A673 (cell line): ENCODE measurements at regions not wholly inside any gene's neighbourhood (a gene's known extent, or its start where the extent isn't known, plus 50 kb on each side); places are given as distances from the start of the nearest gene placed in this dataset.
A peak's percentile ranks its signal among the peaks of the same experiment; 100 is the strongest.

Experiments
- BruUV-seq: library from RNA; stranded (reverse); fragments of 400-500 nt; replicated peaks from 2 replicates; lab custom pipeline; 2021; lab: Mats Ljungman, UMichigan
- CTCF ChIA-PET: fragments of 300-600 bp; sonication (Branson Sonifier 250); formaldehyde crosslinking; loops from one replicate; lab custom pipeline; 2022; ENCODE audit warnings: antibody characterized with exemption; lab: Charles Lee
- POLR2A ChIA-PET: fragments of 300-600 bp; sonication (Branson Sonifier 250); formaldehyde crosslinking; loops from one replicate; lab custom pipeline; 2022; ENCODE audit warnings: antibody characterized with exemption; ENCODE audit not compliant: low non-redundant PET; lab: Charles Lee
- DNase-seq: peaks from one replicate; pipeline ENCODE4 v3.0.0-alpha.2; 2015; ENCODE audit warnings: low spot score
- H3K27ac ChIP-seq: fragments of 200-600 bp; sonication (generic); 2 replicates; pipeline ENCODE4 v1.5.1; 2016; ENCODE audit warnings: mixed run types, low read depth, mild to moderate bottlenecking, mixed read lengths, antibody characterized with exemption, low read length; ENCODE audit not compliant: poor library complexity, severe bottlenecking
- H3K27me3 ChIP-seq: fragments of 200-600 bp; sonication (generic); replicated peaks from 2 replicates; pipeline ENCODE4 v1.6.1; 2017; ENCODE audit warnings: mixed run types, low read depth, mild to moderate bottlenecking, mixed read lengths, antibody characterized with exemption, low read length; ENCODE audit not compliant: insufficient read depth, poor library complexity
- H3K36me3 ChIP-seq: fragments of 200-600 bp; sonication (generic); 2 replicates; pipeline ENCODE4 v1.6.1; 2016; ENCODE audit warnings: mixed run types, mild to moderate bottlenecking, mixed read lengths, antibody characterized with exemption, low read length; ENCODE audit not compliant: insufficient read depth, poor library complexity, severe bottlenecking
- H3K4me1 ChIP-seq: fragments of 200-600 bp; sonication (generic); 2 replicates; pipeline ENCODE4 v1.6.1; 2017; ENCODE audit warnings: mixed run types, mild to moderate bottlenecking, mixed read lengths, antibody characterized with exemption, low read length; ENCODE audit not compliant: insufficient read depth, poor library complexity, severe bottlenecking
- H3K4me3 ChIP-seq: fragments of 200-600 bp; sonication (generic); 2 replicates; pipeline ENCODE4 v1.5.1; 2016; ENCODE audit warnings: low read depth, mixed run types, mild to moderate bottlenecking, mixed read lengths, low read length; ENCODE audit not compliant: poor library complexity, severe bottlenecking
- H3K9me3 ChIP-seq: fragments of 200-600 bp; sonication (generic); 2 replicates; pipeline ENCODE4 v1.6.1; 2016; ENCODE audit warnings: mixed run types, low read depth, mild to moderate bottlenecking, mixed read lengths, antibody characterized with exemption, low read length; ENCODE audit not compliant: poor library complexity, severe bottlenecking
- CTCF ChIP-seq: fragments of 300-800, 200-600 bp; sonication (generic); conservative IDR thresholded peaks from 2 replicates; pipeline ENCODE4 v1.5.1; 2017; ENCODE audit warnings: low read depth, mild to moderate bottlenecking, antibody characterized with exemption, low read length, moderate library complexity, mixed read lengths
- EZH2 ChIP-seq: fragments of 200-600 bp; sonication (generic); IDR thresholded peaks from 2 replicates; pipeline ENCODE4 v1.6.1; 2017; ENCODE audit warnings: borderline replicate concordance, low read depth, mild to moderate bottlenecking, mixed read lengths, antibody characterized with exemption, low read length; ENCODE audit not compliant: poor library complexity, severe bottlenecking
- intact Hi-C: fragments of 100-400 bp; cut with micrococcal nuclease; formaldehyde crosslinking; loops from one replicate; pipeline ENCODE4 v1.10.0; 2022; ENCODE audit not compliant: unreplicated experiment

GRCh38 chr9:73402081-73403028, 250.7 kb downstream of the ANXA1 start:
- Histone ChIP-seq H3K27ac (no peak overlapping the region), H3K36me3 (no peaks in the 10 kb centered on the region), H3K4me1 (no peaks in the 10 kb centered on the region), H3K4me3 (no peak overlapping the region), H3K27me3 (peaks cover 21% of the 10 kb centered on the region), H3K9me3 (no peaks in the 10 kb centered on the region)
- CTCF ChIA-PET, result no interaction called here
- intact Hi-C loops, result no loop called here
- BruUV-seq, result no TSS peak
- DNase-seq, result peak; percentile 2
- POLR2A ChIA-PET, result no interaction called here
- no peak for TF ChIP-seq CTCF
- no peak for TF ChIP-seq EZH2

- ChIA-PET CTCF (no interaction called here), POLR2A (interaction anchor here (0.6 kb wide), 1 partner anchor 145 kb away, joined by 4 read pairs; no protein-coding TSS in a partner anchor)
- Histone ChIP-seq H3K9me3 (no peaks in the 10 kb centered on the region), H3K4me3 (no peak overlapping the region), H3K4me1 (no peaks in the 10 kb centered on the region), H3K27me3 (peaks cover 40% of the 10 kb centered on the region), H3K36me3 (no peaks in the 10 kb centered on the region), H3K27ac (no peak overlapping the region)
- intact Hi-C loops, result loop anchor here (10.0 kb wide), 1 partner anchor 57 kb away; no protein-coding TSS in a partner anchor
- no TSS peak for BruUV-seq
- TF ChIP-seq CTCF (no peak), EZH2 (no peak)
- no peak for DNase-seq
Observed at GRCh38 chr9:73411494-73411893, 259.8 kb downstream of the ANXA1 start.

GRCh38 chr9:73412874-73413273, 261.2 kb downstream of the ANXA1 start:
- Histone ChIP-seq H3K4me1 (no peaks in the 10 kb centered on the region), H3K27me3 (peaks cover 37% of the 10 kb centered on the region), H3K27ac (no peak overlapping the region), H3K9me3 (no peaks in the 10 kb centered on the region), H3K4me3 (no peak overlapping the region), H3K36me3 (no peaks in the 10 kb centered on the region)
- TF ChIP-seq EZH2 (no peak), CTCF (no peak)
- intact Hi-C loops, result loop anchor here (10.0 kb wide), 1 partner anchor 58 kb away; no protein-coding TSS in a partner anchor
- no peak for DNase-seq
- POLR2A ChIA-PET, result interaction anchor here (0.7 kb wide), 1 partner anchor 1141 kb away, joined by 4 read pairs; no protein-coding TSS in a partner anchor
- CTCF ChIA-PET, result no interaction called here
- no TSS peak for BruUV-seq
